Activated CD4-positive, alpha-beta T cell treated with anti-CD3 and anti-CD28 coated beads for 48 hours (primary cell): ENCODE measurements at regions not wholly inside any gene's neighbourhood (a gene's known extent, or its start where the extent isn't known, plus 50 kb on each side); places are given as distances from the start of the nearest gene placed in this dataset.
"Not testable (repeated sequence)": the region's sequence is repeated elsewhere in the genome, so short reads cannot be mapped to it uniquely, and the experiment has no call there.

Source experiments
- DNase-seq: peaks from one replicate; pipeline ENCODE4 v3.0.0-alpha.2; 2020

DNA sequence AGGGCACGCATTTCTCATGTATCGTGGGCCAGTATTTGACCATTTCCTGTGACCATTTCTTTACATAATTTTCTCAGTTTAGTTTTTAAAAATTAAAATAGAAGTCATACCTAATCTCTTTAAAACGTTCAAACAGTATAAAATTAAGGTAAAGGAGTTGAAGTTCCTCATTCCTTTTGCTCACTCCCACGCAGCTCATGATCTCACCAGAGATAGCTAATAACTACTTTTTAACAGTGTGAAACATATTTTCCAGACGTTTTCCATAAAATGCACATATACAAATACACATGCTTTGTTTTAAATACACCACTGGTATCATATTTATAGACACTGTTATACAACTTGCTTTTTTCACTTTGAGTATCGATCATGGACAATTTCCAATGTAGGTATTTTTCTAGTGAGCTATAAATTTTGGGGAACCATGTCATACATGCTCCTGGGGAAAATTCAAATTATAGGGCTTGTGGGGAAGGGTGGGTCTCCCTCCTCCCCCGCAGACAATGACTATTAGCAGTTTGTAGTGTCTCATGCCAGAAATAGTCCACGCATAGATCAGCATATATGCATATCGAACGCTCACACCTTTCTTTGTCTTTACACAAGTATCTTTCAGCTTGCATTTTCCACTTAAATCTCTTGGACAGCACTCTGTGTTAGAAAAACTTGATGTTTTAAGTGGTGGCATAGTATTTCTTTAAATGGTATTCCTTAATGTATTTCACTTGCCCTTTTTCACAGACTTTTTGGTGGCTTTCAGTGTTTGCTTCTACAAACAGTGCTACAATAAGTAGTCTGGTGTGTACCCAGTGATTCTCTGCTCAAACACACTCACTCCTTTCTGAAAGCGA is 145.5 kb upstream of the ZNF217 start:
- no peak for DNase-seq

DNA sequence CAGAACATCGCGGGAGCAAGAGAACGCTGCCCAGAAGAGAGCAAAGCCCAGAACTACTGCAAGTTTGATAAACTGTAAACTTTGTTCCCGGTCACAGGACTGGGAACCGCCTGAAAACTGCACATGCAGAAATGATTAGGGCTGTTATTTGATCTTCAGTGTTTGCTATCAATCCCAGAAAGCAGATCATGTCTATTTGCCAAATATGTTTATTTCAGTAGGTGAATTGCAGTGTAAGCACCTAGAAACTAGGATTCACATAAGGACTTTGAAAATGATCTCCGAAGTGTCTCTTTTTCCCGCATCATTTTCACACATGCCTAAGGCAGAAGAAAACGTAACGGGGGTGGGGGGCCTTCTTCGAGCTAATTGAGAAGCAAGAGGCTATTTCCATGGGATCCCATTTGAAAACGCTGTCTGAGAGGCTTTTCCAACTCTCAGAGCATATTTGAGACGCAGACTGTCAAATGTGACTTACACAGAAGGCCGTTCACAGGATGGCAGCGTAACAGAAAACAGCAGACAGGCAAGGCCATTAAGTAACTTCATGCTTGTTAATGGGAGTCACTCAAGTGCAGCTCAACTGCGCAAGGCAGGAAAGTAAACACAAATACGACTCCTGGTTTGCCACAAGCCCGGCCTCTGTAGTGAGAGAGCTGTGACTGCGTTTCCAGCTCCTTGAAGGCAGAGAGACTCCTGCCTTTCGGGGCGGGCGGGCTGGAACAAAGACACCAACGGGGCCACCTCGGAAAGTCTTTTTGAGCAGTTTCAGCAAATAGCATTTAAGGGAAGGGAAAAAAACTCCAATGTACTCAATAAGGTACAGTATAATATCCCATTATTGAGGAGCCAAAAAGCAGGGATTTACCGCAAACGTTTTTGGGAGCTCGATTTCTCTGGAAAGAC is 144.7 kb upstream of the ZNF217 start:
- DNase-seq: no peak

DNA sequence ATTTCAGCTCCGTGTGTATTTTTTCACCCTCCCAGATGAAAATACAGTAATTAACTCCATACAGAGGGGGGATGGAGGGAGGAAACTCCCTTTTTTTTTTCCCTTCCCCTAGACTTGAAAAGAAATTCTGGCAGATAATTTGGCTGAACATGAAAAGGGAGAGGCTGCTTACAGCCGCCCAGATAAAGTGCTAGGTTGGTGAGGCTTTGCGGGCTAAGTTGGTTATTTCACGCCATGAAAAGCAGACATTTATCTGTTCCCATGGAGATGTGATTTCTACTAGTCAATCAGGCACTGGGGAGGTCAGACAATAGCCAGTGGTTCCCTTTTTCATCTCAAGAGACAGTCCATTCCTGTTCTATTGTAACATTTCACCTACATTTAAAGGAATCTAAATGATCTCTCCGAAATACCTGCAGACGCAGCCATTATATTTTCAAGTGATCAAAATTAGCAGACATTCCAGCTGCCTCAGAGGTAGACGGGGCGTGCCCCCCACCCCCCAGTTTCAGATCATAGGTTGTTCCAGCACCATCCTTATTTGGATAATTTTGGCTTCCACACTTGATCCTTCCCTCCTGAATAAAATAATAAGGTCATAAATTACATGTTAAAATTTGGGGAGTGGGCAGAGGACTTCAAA is 143.9 kb upstream of the ZNF217 start:
- no peak for DNase-seq

DNA sequence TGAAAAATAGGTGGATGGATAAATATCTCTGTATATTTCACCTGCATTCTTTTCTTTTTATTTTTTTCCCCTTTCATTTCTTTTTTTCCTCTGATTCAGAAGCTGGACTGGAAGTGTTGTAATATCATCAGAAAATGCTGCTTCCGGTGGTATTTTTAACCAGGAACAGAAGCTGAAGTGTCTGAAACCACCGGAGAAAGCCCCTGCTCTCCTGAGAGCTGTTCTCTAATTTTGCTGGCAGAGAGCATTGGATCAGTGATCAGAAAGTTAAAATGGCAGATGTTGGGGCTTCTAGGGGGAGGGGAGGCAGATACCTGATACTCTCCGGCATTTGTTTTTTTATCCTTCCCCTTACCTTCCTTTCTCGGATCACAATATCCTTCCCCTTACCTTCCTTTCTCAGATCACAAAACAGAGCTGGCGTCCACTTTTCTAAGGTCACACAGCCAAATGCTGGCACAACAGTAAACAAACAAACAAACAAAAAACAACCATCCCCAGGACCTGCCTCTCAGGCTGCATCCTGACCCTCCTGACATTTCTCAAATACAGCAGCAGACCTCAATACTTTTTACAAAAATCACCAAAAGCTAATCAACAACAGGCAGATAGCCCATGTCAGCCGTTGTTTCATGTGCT is 143.2 kb upstream of the ZNF217 start:
- DNase-seq: no peak

DNA sequence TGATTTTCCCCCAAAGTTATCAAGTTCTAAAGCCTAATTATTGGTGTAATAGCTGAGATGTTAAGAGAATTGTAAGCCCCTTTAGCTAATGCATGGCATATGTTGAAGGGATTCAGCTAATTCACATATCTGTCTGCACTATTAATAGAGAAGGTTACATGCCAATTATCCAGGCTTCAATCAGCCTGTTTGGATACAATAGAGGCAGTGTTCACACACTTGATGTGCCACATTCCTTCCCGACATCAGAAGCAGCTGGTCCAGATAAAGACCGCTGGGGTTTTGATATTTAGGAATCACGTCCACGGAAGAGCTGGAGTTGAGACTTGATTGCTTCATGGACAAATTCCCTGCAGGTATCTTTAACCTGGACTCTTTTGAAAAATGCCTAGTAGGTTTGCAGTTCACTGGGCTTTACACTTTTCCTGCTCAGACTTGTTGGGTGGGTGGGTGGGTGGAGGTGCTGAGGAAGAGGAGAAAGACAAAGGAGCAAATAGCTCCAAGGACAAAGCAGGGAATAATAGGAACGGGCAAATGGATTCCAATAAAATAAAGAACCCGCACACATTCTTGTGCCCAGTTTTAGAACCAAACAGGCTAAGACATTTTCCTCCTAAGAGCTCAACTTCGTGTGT is 142.6 kb upstream of the ZNF217 start:
- no peak for DNase-seq

DNA sequence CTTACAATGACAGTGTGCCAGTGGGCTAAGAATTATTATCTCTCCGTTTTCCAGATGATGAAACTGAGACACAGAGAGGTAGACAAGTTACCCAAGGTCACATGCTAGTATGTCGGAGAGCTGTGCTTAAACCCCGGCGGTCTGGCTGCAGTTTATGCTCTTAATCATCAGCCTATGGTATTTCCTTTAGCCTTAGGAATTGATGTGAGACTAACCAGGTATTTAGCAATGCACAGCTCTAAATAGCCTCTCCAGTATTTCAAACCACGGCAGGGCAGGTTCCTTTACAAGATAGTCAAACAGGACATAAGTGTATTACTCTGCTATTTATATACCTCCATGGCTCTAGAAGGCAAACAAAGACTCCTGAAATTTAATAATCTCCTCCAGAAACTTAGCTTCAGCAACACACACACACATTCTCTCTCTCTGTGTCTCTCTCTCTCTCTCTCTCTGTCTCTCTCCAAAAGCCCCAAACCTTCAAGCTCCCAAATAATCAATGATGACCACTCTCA is 142.0 kb upstream of the ZNF217 start:
- no peak for DNase-seq

DNA sequence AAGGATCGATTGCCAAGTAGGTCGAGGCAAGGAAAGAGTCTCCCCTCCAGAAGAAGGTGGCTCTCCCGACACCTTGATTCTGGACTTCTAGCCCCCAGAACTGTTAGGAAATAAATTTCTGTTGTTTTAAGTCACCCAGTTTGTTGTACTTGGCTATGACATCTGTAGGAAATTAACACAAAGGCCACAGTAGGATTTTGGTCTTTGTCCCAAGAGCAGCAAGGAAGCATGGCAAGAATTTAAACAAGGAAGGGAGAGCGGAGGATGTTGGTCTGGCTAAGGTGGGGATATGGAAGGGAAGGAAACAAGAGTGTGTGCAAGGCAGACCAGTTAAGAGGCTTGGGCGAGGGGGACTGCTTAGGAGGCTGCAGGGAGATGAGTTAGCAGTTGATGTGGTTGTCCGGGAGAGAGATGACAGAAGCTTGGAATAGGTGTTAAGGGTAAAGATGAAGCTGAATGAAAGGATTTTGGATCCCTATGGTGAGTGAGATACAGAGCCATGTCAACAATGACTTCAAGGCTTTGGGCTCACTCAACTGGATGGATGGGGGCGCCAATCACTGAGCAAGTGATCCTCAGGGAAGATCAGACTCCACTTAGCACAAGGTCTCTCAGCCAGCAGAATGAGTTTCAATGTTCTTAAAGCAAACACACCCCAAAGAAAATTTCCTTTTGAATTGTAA is 140.5 kb upstream of the ZNF217 start:
- DNase-seq: no peak

DNA sequence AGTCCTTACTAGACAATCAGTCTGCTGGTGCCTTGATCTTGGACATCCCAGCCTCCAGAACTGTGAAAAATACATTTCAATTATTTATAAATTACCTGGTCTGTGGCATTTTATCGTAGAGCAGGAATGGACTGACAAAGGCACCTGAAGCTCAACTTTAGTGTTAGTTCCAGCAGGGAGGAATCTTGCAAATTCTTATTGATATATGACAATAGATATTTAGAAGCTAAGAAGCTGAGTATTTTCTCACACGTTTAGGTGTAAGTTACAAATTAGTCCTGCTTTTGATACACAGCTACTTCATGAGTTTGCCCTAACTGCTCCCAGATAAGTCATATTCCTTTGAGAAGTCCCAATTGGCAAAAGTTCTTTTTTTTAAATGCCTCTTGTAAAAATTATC is 138.0 kb upstream of the ZNF217 start:
- no peak for DNase-seq

DNA sequence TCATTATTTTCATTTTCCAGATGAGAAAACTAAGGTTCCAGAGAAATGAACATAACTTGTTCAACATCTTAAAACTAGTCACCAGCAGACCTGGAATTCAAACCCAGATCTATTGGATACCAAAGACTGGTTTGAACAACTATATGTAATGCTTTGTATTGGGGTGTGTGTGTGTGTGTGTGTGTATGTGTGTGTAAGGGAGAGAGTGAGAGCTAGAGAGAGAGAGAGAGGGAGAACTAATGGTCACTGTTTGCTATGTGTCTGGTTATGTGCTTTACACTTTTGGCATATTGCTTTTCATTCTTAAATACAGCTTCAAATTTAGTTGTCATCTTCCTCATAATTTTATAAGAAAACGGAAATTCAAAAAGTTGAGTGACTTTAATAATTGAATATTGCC is 134.7 kb upstream of the ZNF217 start:
- no peak for DNase-seq

DNA sequence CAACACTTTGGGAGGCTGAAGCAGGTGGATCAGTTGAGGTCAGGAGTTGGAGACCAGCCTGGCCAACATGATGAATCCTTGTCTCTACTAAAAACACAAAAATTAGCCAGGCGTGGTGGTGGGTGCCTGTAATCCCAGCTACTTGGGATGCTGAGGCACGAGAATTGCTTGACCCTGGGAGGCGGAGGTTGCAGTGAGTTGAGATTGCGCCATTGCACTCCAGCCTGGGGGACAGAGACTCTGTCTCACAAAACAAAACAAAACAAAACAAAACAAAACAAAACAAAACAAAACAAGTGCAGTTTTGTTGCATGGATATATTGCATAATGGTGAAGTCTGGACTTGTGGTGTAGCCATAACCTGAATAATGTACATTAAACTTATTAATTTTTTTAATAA is 133.6 kb upstream of the ZNF217 start:
- not testable (repeated sequence) for DNase-seq

DNA sequence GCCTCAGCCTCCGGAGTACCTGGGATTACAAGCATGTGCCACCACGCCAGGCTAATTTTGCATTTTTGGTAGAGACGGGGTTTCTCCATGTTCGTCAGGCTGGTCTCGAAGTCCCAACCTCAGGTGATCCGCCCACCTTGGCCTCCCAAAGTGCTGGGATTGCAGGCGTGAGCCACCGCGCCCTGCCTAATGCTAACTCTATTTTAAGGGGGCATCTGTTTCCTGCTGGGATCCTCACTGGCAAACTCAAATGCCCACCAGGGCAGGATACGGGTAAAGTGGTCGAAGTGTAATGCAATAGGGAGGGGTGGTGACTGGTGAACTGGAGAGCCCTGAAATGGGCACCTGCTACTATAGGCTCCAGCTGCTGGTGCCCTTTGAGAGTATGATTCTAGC is 131.9 kb upstream of the ZNF217 start:
- no peak for DNase-seq

DNA sequence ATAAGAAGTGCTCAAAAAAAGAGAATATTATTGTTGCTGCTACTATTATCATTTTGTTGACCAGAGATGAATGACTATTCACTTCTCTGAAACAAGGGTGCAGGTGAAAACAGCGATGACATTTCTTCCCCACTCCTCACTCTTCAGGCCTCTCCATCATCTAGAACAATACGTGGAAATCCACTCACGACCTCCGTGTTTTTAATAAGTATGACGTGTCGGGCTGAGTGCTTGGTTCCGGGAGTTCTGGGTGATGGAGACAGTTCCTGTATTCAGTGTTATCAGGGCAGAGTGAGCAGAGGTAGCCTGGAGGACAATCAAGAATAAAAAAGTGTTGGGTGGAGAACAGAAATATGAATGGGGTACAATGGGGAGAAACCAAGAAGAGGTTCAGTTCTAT is 130.0 kb upstream of the ZNF217 start:
- no peak for DNase-seq

DNA sequence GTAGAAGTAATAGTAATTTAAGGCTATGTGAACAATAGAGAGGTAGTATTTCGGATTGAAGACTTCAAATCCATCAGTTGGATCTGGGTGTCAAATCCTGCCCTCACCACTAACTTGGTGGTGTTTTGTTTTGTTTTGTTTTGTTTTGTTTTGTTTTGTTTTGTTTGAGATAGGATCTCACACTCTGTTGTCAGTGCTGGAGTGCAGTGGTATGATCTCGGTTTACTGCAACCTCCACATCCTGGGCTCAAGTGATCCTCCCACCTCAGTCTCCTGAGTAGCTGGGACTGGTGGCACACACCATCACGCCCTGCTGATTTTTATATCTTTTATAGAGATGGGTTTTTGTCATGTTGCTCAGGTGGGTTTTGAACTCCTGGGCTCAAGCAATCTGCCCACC is 129.4 kb upstream of the ZNF217 start:
- no peak for DNase-seq

DNA sequence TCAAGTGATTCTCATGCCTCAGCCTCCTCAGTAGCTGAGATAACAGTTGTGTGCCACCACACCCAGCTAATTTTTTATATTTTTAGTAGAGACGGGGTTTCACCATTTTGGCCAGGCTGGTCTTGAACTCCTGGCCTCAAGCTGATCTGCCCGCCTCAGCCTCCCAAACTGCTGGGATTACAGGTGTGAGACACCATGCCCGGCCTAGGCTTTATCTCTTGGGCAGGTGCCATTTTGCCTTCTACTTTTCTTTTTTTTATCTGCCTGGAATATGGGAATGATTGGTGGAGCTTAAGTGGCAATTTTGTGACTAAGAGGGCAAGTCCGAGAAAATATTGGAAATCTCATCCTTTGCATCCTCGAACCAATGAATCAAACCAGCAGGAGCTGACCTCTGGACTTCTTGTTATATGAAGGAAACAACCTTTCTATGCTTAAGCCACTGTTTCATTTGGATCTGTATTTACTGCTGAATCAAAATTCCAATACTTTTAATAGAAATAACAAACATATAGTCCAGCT is 128.9 kb upstream of the ZNF217 start:
- no peak for DNase-seq

DNA sequence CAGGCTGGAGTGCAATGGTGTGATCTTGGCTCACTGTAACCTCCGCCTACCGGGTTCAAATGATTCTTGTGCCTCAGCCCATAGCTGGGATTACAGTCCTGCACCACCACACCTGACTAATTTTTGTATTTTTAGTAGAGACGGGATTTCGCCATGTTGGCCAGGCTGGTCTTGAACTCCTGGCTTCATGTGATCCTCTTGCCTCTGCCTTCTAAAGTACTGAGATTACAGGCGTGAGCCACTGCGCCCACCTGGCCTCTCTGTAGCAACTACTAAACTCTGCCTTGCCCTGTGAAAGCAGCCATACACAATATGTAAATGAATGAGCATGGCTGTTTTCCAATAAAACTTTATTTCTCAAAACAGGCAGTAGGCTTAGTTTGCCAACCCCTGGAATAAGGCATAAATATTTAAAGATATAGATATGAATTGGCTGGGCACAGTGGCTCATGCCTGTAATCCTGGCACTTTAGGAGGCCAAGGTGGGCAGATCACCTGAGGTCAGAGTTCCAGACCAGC is 127.9 kb upstream of the ZNF217 start:
- DNase-seq: not testable (repeated sequence)

DNA sequence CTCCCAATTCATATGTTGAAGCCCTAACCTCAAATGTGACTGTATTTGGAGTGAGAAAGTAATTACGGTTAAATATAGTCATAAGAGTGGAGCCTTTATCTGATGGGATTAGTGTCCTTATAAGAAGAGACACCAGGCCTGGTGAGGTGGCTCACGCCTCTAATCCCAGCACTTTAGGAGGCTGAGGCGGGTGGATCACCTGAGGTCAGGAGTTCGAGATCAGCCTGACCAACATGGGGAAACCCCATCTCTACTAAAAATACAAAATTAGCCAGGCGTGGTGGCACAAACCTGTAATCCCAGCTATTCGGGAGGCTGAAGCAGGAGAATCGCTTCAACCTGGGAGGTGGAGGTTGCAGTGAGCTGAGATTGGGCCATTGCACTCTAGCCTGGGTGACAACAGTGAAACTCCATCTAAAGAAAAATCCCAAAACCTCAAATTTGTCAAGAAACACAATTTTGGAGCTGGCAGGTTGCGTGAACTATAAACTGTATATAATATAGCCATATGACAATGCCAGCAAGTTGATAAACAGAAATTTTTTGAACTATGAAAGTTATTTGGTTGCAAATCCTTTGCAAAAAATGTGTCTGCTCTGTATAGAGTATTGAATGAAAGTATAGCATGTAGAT is 125.6 kb upstream of the ZNF217 start:
- not testable (repeated sequence) for DNase-seq

DNA sequence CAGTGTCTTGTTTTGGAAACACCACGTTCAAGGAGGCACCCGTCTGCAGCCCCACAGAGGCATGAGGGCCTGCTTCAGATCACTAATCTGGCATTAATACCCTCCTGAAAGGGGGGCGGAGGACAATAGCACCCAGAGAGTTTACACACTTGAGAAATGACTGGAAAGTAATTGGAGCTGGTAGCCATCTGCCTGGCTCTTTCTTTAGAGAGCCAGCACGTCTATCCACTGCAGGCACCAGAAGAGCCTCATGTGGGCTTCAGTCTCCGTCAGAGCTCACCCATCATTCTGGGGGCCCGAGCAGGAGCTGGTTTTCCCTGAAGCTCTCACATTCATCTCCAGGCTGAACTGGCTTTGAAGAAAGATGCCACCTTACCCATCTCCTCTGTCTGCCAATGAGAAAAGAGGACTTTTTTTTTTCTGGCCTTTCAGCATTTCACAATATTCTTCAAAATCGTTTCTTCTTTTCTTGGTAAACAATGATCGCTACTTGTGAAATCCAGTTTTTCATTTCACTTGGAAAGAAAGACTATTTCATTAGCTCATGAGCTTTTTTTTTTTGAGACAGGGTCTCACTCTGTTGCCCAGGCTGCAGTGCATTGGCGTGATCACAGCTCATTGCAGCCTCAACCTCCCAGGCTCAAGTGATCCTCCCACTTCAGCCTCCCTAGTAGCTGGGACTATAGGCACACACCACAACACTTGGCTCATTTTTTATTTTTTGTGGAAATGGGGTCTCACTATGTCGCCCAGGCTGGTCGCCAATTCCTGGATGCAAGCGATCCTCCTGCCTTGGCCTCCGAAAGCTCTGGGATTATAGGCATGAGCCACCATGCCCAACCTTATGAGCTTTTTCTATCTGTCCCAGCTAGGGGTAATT is 124.7 kb upstream of the ZNF217 start:
- DNase-seq: no peak

DNA sequence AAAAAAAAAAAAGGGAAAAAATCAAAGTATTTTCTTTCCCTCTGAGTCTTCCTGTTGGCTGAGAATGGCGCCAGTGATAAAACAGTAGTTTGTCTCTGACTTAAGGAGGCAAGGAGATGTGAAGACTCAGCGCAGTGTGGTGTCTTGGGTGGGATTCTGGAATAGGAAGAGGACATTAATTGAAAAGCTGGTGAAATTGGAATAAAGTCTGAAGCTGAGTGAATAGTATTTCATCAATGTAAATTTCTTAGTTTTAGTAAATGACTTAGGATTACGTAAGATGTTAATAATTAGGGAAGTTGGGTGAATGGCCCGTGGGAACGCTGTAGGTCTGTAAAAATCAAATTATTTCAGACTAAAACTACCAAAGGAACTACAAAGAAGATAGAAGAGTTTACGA is 122.8 kb upstream of the ZNF217 start:
- DNase-seq: no peak

DNA sequence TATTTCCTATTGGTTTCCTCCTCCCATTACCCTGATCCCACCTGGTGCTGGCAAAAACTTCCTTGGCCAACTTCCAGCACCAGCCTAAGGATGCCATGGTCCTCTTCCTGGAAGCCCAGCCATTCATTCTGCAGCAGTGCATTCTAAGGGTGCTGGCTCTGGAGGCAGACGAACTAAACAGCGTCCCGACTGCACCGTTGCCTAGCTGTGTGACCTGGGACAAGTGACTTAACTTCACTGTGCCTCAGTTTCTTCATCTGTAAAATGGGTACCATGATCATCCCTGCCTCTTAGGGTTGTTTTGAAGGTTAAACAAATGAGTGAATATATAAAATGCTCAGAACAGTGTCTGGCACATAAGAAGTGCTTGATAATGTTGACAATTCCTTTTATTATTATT is 120.9 kb upstream of the ZNF217 start:
- no peak for DNase-seq
